ENCODE measurements at regions not wholly inside any gene's neighbourhood (a gene's known extent, or its start where the extent isn't known, plus 50 kb on each side); places are given as distances from the start of the nearest gene placed in this dataset.

- TF ChIP-seq CTCF (IDR thresholded peaks at IDR 0.05) (no peak), POLR2A (IDR thresholded peaks at IDR 0.05) (no peak)
Measured at GRCh38 chr2:49335546-49335945, 181.2 kb upstream of the FSHR start.

Data from uterus (tissue), 2 donors.